Aorta (tissue), 5 donors: ENCODE measurements at regions not wholly inside any gene's neighbourhood (a gene's known extent, or its start where the extent isn't known, plus 50 kb on each side); places are given as distances from the start of the nearest gene placed in this dataset.

Source experiments
- ATAC-seq: fragments of 200-7000 bp; cut with Tn5 transposase; one replicate; pipeline ENCODE4 v1.9.1; 2022; ENCODE audit warnings: moderate library complexity; ENCODE audit not compliant: low FRiP score
- DNase-seq, 2 donors: peaks; one replicate each; pipeline ENCODE4 v3.0.0-alpha.2; 2020
- H3K27ac ChIP-seq, 2 donors: one replicate each; pipeline ENCODE4 v1.5.1; 2013; ENCODE audit warnings: low read length in 2 of 2, mild to moderate bottlenecking in 2 of 2, moderate library complexity in 2 of 2, control low read depth in 1 of 2, inconsistent platforms in 1 of 2, low read depth in 1 of 2
- H3K27me3 ChIP-seq, 2 donors: one replicate each; pipeline ENCODE4 v1.6.1; 2013; ENCODE audit warnings: control low read depth in 1 of 2, low read length in 1 of 2, mild to moderate bottlenecking in 1 of 2, moderate library complexity in 1 of 2; ENCODE audit not compliant: insufficient read depth in 2 of 2, control insufficient read depth in 1 of 2
- H3K36me3 ChIP-seq, 2 donors: one replicate each; pipeline ENCODE4 v1.6.1; 2013; ENCODE audit warnings: control low read depth in 1 of 2, low read length in 1 of 2, mild to moderate bottlenecking in 1 of 2; ENCODE audit not compliant: insufficient read depth in 2 of 2, control insufficient read depth in 1 of 2
- H3K4me1 ChIP-seq, 2 donors: one replicate each; pipeline ENCODE4 v1.6.1; 2013; ENCODE audit warnings: low read length in 2 of 2, control low read depth in 1 of 2, mild to moderate bottlenecking in 1 of 2, moderate library complexity in 1 of 2; ENCODE audit not compliant: insufficient read depth in 2 of 2, control insufficient read depth in 1 of 2
- H3K4me3 ChIP-seq, 2 donors: one replicate each; pipeline ENCODE4 v1.5.1; 2013; ENCODE audit warnings: low read length in 2 of 2, control low read depth in 1 of 2, mild to moderate bottlenecking in 1 of 2
- H3K9me3 ChIP-seq: one replicate; pipeline ENCODE4 v1.6.1; 2013; ENCODE audit warnings: mild to moderate bottlenecking, low read length; ENCODE audit not compliant: control insufficient read depth
- WGBS, 2 donors: extraction: QIAGEN DNeasy Blood & Tissue Kit; methylation state at CpG; one replicate each; pipeline ENCODE4 v1.1.7; 2013; 5-methylcytosine and 5-hydroxymethylcytosine counted together
- intact Hi-C, 2 donors: fragments of 100-400 bp; cut with DNase I; formaldehyde crosslinking; loops; one replicate each; pipeline versions ENCODE4 v1.14.2 to v1.15.0; 2022
- donor health status: healthy with polysubstance abuse.
- donor health status: Bipolar disorder and iron deficiency.
- donor health status: DM: no; HTN: no; CAD: no.
- donor health status: DM: no; HTN: no; CAD: no.
- donor health status: DM: yes; HTN: yes; CAD: no.

GRCh38 chr9:135365013-135365768 lies 114.4 kb upstream of the PPP1R26 start:
- H3K4me3 ChIP-seq, result no peak overlapping the region
- no peaks in the 10 kb centered on the region for H3K4me1 ChIP-seq
- no peak for ATAC-seq
- WGBS, 2 donors, result 60 to 63% methylated on average over 10 of the region's 10 CpGs
- no peaks in the 10 kb centered on the region for H3K9me3 ChIP-seq
- no peak for DNase-seq
- no peak overlapping the region for H3K27ac ChIP-seq
- intact Hi-C loops, result no loop called here
- H3K27me3 ChIP-seq, result no peaks in the 10 kb centered on the region
- H3K36me3 ChIP-seq, result no peaks in the 10 kb centered on the region

- no peak for ATAC-seq
- Histone ChIP-seq H3K4me3 (no peak overlapping the region), H3K4me1 (no peaks in the 10 kb centered on the region), H3K27me3 (no peaks in the 10 kb centered on the region), H3K36me3 (no peaks in the 10 kb centered on the region), H3K27ac (no peak overlapping the region), H3K9me3 (no peaks in the 10 kb centered on the region)
- no peak for DNase-seq
- 66 to 71% methylated on average over 3 of the region's 3 CpGs for WGBS, 2 donors
- intact Hi-C loops, result no loop called here
These were observed 113.5 kb upstream of the PPP1R26 start for GRCh38 chr9:135366104-135366503.

GRCh38 chr9:135369412-135369990 lies 110.1 kb upstream of the PPP1R26 start:
- no peak for ATAC-seq
- 60 to 78% methylated on average over 2 of the region's 2 CpGs for WGBS, 2 donors
- no peaks in the 10 kb centered on the region for H3K9me3 ChIP-seq
- no peak overlapping the region for H3K4me3 ChIP-seq
- no peak for DNase-seq
- H3K36me3 ChIP-seq, result no peaks in the 10 kb centered on the region
- no peaks in the 10 kb centered on the region for H3K4me1 ChIP-seq
- intact Hi-C loops, result no loop called here
- no peak overlapping the region for H3K27ac ChIP-seq
- no peaks in the 10 kb centered on the region for H3K27me3 ChIP-seq

GRCh38 chr9:135370411-135371375 lies 108.9 kb upstream of the PPP1R26 start:
- Histone ChIP-seq H3K27me3 (no peaks in the 10 kb centered on the region), H3K4me3 (no peak overlapping the region), H3K9me3 (no peaks in the 10 kb centered on the region), H3K36me3 (no peaks in the 10 kb centered on the region), H3K27ac (no peak overlapping the region), H3K4me1 (no peaks in the 10 kb centered on the region)
- intact Hi-C loops, result no loop called here
- ATAC-seq, result no peak
- 72 to 75% methylated on average over 33 of the region's 33 CpGs for WGBS, 2 donors
- no peak for DNase-seq

GRCh38 chr9:135371535-135371934 lies 108.0 kb upstream of the PPP1R26 start:
- no peak overlapping the region for H3K27ac ChIP-seq
- ATAC-seq (no peak), DNase-seq (no peak)
- WGBS, 2 donors, result 81 to 84% methylated on average over 12 of the region's 12 CpGs
- no peaks in the 10 kb centered on the region for H3K4me1 ChIP-seq
- H3K4me3 ChIP-seq, result no peak overlapping the region
- intact Hi-C loops, result no loop called here
- no peaks in the 10 kb centered on the region for H3K27me3 ChIP-seq
- no peaks in the 10 kb centered on the region for H3K9me3 ChIP-seq
- H3K36me3 ChIP-seq, result no peaks in the 10 kb centered on the region

GRCh38 chr9:135372036-135372435 lies 107.5 kb upstream of the PPP1R26 start:
- intact Hi-C loops, result no loop called here
- no peak overlapping the region for H3K27ac ChIP-seq
- no peaks in the 10 kb centered on the region for H3K9me3 ChIP-seq
- WGBS, 2 donors, result 65 to 73% methylated on average over 16 of the region's 16 CpGs
- H3K4me3 ChIP-seq, result no peak overlapping the region
- ATAC-seq (no peak), DNase-seq (no peak)
- H3K36me3 ChIP-seq, result no peaks in the 10 kb centered on the region
- H3K27me3 ChIP-seq, result no peaks in the 10 kb centered on the region
- no peaks in the 10 kb centered on the region for H3K4me1 ChIP-seq

- no peaks in the 10 kb centered on the region for H3K27me3 ChIP-seq
- intact Hi-C loops, result no loop called here
These were observed 107.0 kb upstream of the PPP1R26 start for GRCh38 chr9:135372501-135373008.

GRCh38 chr9:135373151-135373685 lies 106.4 kb upstream of the PPP1R26 start:
- DNase-seq, result no peak
- 88 to 89% methylated on average over 22 of the region's 22 CpGs for WGBS, 2 donors
- no peak overlapping the region for H3K27ac ChIP-seq
- intact Hi-C loops, result no loop called here
- no peaks in the 10 kb centered on the region for H3K4me1 ChIP-seq
- no peaks in the 10 kb centered on the region for H3K36me3 ChIP-seq
- no peak for ATAC-seq
- no peaks in the 10 kb centered on the region for H3K27me3 ChIP-seq
- no peaks in the 10 kb centered on the region for H3K9me3 ChIP-seq
- no peak overlapping the region for H3K4me3 ChIP-seq

More at GRCh38 chr9:135372501-135373008, 107.0 kb upstream of the PPP1R26 start:
- WGBS, 2 donors, result 83 to 84% methylated on average over 21 of the region's 21 CpGs
- Histone ChIP-seq H3K4me3 (no peak overlapping the region), H3K36me3 (no peaks in the 10 kb centered on the region), H3K4me1 (no peaks in the 10 kb centered on the region), H3K27ac (no peak overlapping the region), H3K9me3 (no peaks in the 10 kb centered on the region)
- DNase-seq (no peak), ATAC-seq (no peak)
